ENCODE measurements at regions not wholly inside any gene's neighbourhood (a gene's known extent, or its start where the extent isn't known, plus 50 kb on each side); places are given as distances from the start of the nearest gene placed in this dataset.

- no peak for DNase-seq
Measured at GRCh38 chr13:47230155-47230554, 333.3 kb upstream of the HTR2A start.

- no peak for DNase-seq
Measured at GRCh38 chr13:47226516-47226915, 329.7 kb upstream of the HTR2A start.

- no peak for DNase-seq
Measured at GRCh38 chr13:47220453-47221140, 323.7 kb upstream of the HTR2A start.

- DNase-seq, result no peak
Measured at GRCh38 chr13:47218611-47219010, 321.8 kb upstream of the HTR2A start.

- DNase-seq, result no peak
Measured at GRCh38 chr13:47216176-47216822, 319.4 kb upstream of the HTR2A start.

- no peak for DNase-seq
Measured at GRCh38 chr13:47215736-47216135, 318.9 kb upstream of the HTR2A start.

- no peak for DNase-seq
Measured at GRCh38 chr13:47213047-47213446, 316.2 kb upstream of the HTR2A start.

GRCh38 chr13:47211106-47211505 is 314.3 kb upstream of the HTR2A start:
- no peak for DNase-seq

- DNase-seq, result no peak
Measured at GRCh38 chr13:47206111-47206510, 309.3 kb upstream of the HTR2A start.

GRCh38 chr13:47190696-47191305 is 293.9 kb upstream of the HTR2A start:
- DNase-seq, result no peak

- DNase-seq, result no peak
Measured at GRCh38 chr13:47188802-47189201, 291.9 kb upstream of the HTR2A start.

GRCh38 chr13:47186471-47186870 is 289.6 kb upstream of the HTR2A start:
- no peak for DNase-seq

GRCh38 chr13:47184321-47184720 is 287.5 kb upstream of the HTR2A start:
- no peak for DNase-seq

- DNase-seq, result no peak
Measured at GRCh38 chr13:47179321-47179720, 282.5 kb upstream of the HTR2A start.

- DNase-seq, result no peak
Measured at GRCh38 chr13:47178090-47178950, 281.5 kb upstream of the HTR2A start.

GRCh38 chr13:47175172-47175866 is 278.5 kb upstream of the HTR2A start:
- no peak for DNase-seq

- no peak for DNase-seq
Measured at GRCh38 chr13:47170971-47171370, 274.1 kb upstream of the HTR2A start.

GRCh38 chr13:47168618-47169017 is 271.8 kb upstream of the HTR2A start:
- DNase-seq, result no peak

- no peak for DNase-seq
Measured at GRCh38 chr13:47168066-47168465, 271.2 kb upstream of the HTR2A start.

- DNase-seq, result no peak
Measured at GRCh38 chr13:47166336-47166735, 269.5 kb upstream of the HTR2A start.

- no peak for DNase-seq
Measured at GRCh38 chr13:47159853-47160550, 263.1 kb upstream of the HTR2A start.

GRCh38 chr13:47158593-47158992 is 261.7 kb upstream of the HTR2A start:
- no peak for DNase-seq

Measured in stimulated activated CD4-positive, alpha-beta T cell treated with anti-CD3 and anti-CD28 coated beads, Interleukin-15, amount 100 ng/mL, for 24 hours (primary cell).